ENCODE measurements at regions not wholly inside any gene's neighbourhood (a gene's known extent, or its start where the extent isn't known, plus 50 kb on each side); places are given as distances from the start of the nearest gene placed in this dataset.
"Not testable (repeated sequence)": the region's sequence is repeated elsewhere in the genome, so short reads cannot be mapped to it uniquely, and the experiment has no call there.

DNA sequence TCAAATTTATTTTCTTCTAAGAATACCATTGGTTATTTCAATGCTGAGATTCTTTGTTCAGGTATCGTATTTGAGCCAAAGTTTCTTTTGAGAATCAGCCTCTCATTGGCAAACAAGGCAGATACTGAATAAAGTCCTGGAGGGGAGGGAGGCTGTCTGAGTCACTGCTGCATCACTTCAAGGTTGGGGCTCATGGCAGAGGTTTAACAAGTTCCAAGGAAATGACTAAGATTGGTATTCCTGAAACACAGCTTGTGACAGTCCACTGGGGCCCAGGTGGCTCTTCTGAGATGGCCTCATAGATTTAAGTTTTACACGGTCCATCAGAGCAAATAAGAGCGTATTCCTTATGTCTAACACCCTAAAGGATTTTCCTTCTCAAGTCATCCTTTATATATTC, 213.8 kb upstream of the STAC start:
- no peak overlapping the region for H3K4me3 ChIP-seq
- H3K9me3 ChIP-seq (ENCODE audit: low read depth, low read length) = no peaks in the 10 kb centered on the region
- no peak for DNase-seq (ENCODE audit: low read depth, low spot score)
- H3K27ac ChIP-seq = no peak overlapping the region
- H3K36me3 ChIP-seq (ENCODE audit: insufficient read depth, low read length) = no peaks in the 10 kb centered on the region
- TF ChIP-seq POLR2AphosphoS5 (IDR thresholded peaks at IDR 0.05; ENCODE audit: borderline replicate concordance, low read depth, low read length) (no peak), EZH2 (IDR thresholded peaks at IDR 0.05) (no peak), FOXP2 (optimal IDR thresholded peaks at IDR 0.05; ENCODE audit: control extremely low read depth, extremely low read length, insufficient read depth) (no peak)
- no peak overlapping the region for H3K9ac ChIP-seq (ENCODE audit: insufficient read length)

GRCh38 chr3:36172699-36173098, 207.6 kb upstream of the STAC start:
- no peak for DNase-seq (ENCODE audit: low read depth, low spot score)
- no peaks in the 10 kb centered on the region for H3K9me3 ChIP-seq (ENCODE audit: low read depth, low read length)

DNA sequence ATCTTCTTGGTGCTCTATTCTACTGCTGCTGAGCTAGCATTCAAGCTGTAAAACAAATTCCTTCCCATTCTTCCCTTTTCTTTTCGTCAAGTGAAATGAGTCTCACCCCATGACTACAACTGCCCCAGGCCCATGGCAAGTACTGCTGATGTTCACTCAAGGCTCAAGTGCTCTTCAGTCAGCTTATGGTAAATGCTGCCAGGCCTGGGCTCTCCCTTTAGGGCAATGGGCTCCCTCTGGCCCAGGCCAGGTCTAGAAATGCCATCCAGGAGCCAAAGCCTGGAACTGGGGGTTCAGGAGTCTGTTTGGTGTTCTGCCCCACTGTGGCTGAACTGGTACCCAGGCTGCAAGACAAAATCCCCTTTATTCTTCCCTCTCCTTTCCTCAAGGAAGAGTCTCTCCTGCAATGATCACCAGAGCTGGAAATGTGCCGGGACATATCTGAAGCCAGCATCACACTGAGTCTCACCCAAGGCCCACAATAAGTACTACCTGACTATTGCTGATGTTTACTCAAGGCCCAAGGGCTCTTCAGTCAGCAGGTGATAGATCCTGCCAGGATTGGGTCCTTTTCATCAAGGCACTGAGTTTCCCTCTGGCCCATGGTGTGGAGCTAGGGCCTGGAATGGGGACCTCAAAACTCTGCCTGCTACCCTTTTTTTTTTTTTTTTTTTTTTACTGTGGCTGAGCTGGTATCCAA, 205.0 kb upstream of the STAC start:
- no peaks in the 10 kb centered on the region for H3K9me3 ChIP-seq (ENCODE audit: low read depth, low read length)
- H3K9ac ChIP-seq (ENCODE audit: insufficient read length) = no peak overlapping the region
- no peak for DNase-seq (ENCODE audit: low read depth, low spot score)
- TF ChIP-seq EZH2 (IDR thresholded peaks at IDR 0.05) (no peak), POLR2AphosphoS5 (IDR thresholded peaks at IDR 0.05; ENCODE audit: borderline replicate concordance, low read depth, low read length) (no peak), FOXP2 (optimal IDR thresholded peaks at IDR 0.05; ENCODE audit: control extremely low read depth, extremely low read length, insufficient read depth) (no peak)
- no peak overlapping the region for H3K27ac ChIP-seq
- H3K4me3 ChIP-seq = no peak overlapping the region
- no peaks in the 10 kb centered on the region for H3K36me3 ChIP-seq (ENCODE audit: insufficient read depth, low read length)

More at GRCh38 chr3:36172699-36173098, 207.6 kb upstream of the STAC start:
- Histone ChIP-seq H3K36me3 (ENCODE audit: insufficient read depth, low read length) (no peaks in the 10 kb centered on the region), H3K9ac (ENCODE audit: insufficient read length) (no peak overlapping the region), H3K27ac (no peak overlapping the region), H3K4me3 (no peak overlapping the region)
- TF ChIP-seq EZH2 (IDR thresholded peaks at IDR 0.05) (no peak), POLR2AphosphoS5 (IDR thresholded peaks at IDR 0.05; ENCODE audit: borderline replicate concordance, low read depth, low read length) (no peak), FOXP2 (optimal IDR thresholded peaks at IDR 0.05; ENCODE audit: control extremely low read depth, extremely low read length, insufficient read depth) (no peak)

- no peak for TF ChIP-seq EZH2 (IDR thresholded peaks at IDR 0.05)
- TF ChIP-seq POLR2AphosphoS5 (IDR thresholded peaks at IDR 0.05; ENCODE audit: borderline replicate concordance, low read depth, low read length) = no peak
- no peak for TF ChIP-seq FOXP2 (optimal IDR thresholded peaks at IDR 0.05; ENCODE audit: control extremely low read depth, extremely low read length, insufficient read depth)
- no peaks in the 10 kb centered on the region for H3K36me3 ChIP-seq (ENCODE audit: insufficient read depth, low read length)
Measured at GRCh38 chr3:36175916-36176461, 204.3 kb upstream of the STAC start.

DNA sequence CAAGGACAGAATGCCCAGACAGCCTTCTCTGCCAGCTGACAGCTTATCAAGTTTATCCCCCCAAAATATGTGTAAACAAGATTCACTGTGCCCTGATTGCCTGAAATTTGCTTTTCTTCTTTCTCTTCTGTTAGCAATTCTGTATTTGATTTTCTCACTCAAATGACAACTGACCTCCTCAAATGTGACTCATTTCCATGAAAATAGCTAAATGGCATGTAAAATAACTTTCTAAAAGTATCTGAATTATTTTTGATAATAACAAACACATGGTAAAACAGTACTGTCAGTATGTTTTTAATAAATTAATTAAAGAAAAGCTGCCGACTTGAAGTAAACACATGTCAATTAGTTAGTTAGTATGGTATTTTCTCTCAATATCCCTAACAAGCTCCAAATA, 202.3 kb upstream of the STAC start:
- Histone ChIP-seq H3K4me3 (no peak overlapping the region), H3K36me3 (ENCODE audit: insufficient read depth, low read length) (no peaks in the 10 kb centered on the region), H3K9ac (ENCODE audit: insufficient read length) (no peak overlapping the region), H3K9me3 (ENCODE audit: low read depth, low read length) (no peaks in the 10 kb centered on the region), H3K27ac (no peak overlapping the region)
- DNase-seq (ENCODE audit: low read depth, low spot score) = no peak
- no peak for TF ChIP-seq EZH2 (IDR thresholded peaks at IDR 0.05)
- TF ChIP-seq POLR2AphosphoS5 (IDR thresholded peaks at IDR 0.05; ENCODE audit: borderline replicate concordance, low read depth, low read length) = no peak
- TF ChIP-seq FOXP2 (optimal IDR thresholded peaks at IDR 0.05; ENCODE audit: control extremely low read depth, extremely low read length, insufficient read depth) = no peak

More at GRCh38 chr3:36175916-36176461, 204.3 kb upstream of the STAC start:
- no peak for DNase-seq (ENCODE audit: low read depth, low spot score)
- H3K27ac ChIP-seq = no peak overlapping the region
- no peak overlapping the region for H3K9ac ChIP-seq (ENCODE audit: insufficient read length)
- H3K4me3 ChIP-seq = no peak overlapping the region
- no peaks in the 10 kb centered on the region for H3K9me3 ChIP-seq (ENCODE audit: low read depth, low read length)

DNA sequence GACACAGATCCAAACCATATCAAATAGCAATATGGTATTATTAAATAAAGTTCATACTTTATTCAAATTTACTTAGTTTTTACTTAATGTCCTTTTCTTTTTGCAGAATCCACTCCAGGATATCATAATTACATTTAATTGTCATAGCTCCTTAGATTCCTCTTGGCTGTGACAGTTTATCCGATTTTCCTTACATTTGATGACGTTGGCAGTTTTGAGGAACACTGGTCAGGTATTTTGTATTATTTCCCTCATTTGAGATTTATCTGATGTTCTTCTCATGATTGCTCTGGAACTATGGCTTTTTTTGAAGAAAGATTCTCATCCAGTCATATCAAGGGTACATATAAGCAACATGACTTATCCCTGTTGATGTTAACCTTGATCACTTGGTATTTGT, 198.3 kb upstream of the STAC start:
- no peak for TF ChIP-seq POLR2AphosphoS5 (IDR thresholded peaks at IDR 0.05; ENCODE audit: borderline replicate concordance, low read depth, low read length)
- no peak for TF ChIP-seq EZH2 (IDR thresholded peaks at IDR 0.05)
- no peak for TF ChIP-seq FOXP2 (optimal IDR thresholded peaks at IDR 0.05; ENCODE audit: control extremely low read depth, extremely low read length, insufficient read depth)
- DNase-seq (ENCODE audit: low read depth, low spot score) = no peak
- H3K27ac ChIP-seq = no peak overlapping the region
- no peak overlapping the region for H3K4me3 ChIP-seq
- H3K36me3 ChIP-seq (ENCODE audit: insufficient read depth, low read length) = no peaks in the 10 kb centered on the region
- no peaks in the 10 kb centered on the region for H3K9me3 ChIP-seq (ENCODE audit: low read depth, low read length)
- no peak overlapping the region for H3K9ac ChIP-seq (ENCODE audit: insufficient read length)

GRCh38 chr3:36187197-36187596, 193.1 kb upstream of the STAC start:
- not testable (repeated sequence) for H3K4me3 ChIP-seq; H3K9ac ChIP-seq (ENCODE audit: insufficient read length); H3K9me3 ChIP-seq (ENCODE audit: low read depth, low read length); H3K27ac ChIP-seq; H3K36me3 ChIP-seq (ENCODE audit: insufficient read depth, low read length); DNase-seq (ENCODE audit: low read depth, low spot score)

GRCh38 chr3:36192901-36193300, 187.4 kb upstream of the STAC start:
- no peak overlapping the region for H3K27ac ChIP-seq
- no peaks in the 10 kb centered on the region for H3K36me3 ChIP-seq (ENCODE audit: insufficient read depth, low read length)
- no peak for DNase-seq (ENCODE audit: low read depth, low spot score)
- H3K4me3 ChIP-seq = no peak overlapping the region
- H3K9ac ChIP-seq (ENCODE audit: insufficient read length) = no peak overlapping the region
- TF ChIP-seq POLR2AphosphoS5 (IDR thresholded peaks at IDR 0.05; ENCODE audit: borderline replicate concordance, low read depth, low read length) (no peak), EZH2 (IDR thresholded peaks at IDR 0.05) (no peak), FOXP2 (optimal IDR thresholded peaks at IDR 0.05; ENCODE audit: control extremely low read depth, extremely low read length, insufficient read depth) (no peak)
- no peaks in the 10 kb centered on the region for H3K9me3 ChIP-seq (ENCODE audit: low read depth, low read length)

DNA sequence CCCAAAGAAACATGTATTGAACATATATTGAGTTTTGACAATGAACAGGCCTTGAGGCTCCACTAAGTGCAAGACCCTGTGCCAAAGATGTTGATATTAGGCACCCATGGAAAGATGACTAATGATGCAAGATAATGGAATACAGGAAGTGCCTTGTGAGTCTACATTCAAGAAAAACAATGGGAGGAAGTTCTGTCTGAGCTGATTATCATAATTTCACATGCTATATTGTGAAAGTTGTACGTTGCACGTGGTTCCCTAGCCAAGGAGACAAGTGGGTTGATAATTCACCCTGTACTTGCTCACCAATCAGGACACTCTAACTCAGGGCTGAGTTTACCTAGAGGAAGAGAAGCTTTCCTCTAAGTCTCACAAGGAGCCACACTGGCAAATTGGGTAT, 186.9 kb upstream of the STAC start:
- TF ChIP-seq POLR2AphosphoS5 (IDR thresholded peaks at IDR 0.05; ENCODE audit: borderline replicate concordance, low read depth, low read length) = no peak
- no peak for TF ChIP-seq EZH2 (IDR thresholded peaks at IDR 0.05)
- no peak for TF ChIP-seq FOXP2 (optimal IDR thresholded peaks at IDR 0.05; ENCODE audit: control extremely low read depth, extremely low read length, insufficient read depth)
- H3K9me3 ChIP-seq (ENCODE audit: low read depth, low read length) = no peaks in the 10 kb centered on the region
- no peak overlapping the region for H3K27ac ChIP-seq
- no peak for DNase-seq (ENCODE audit: low read depth, low spot score)
- H3K36me3 ChIP-seq (ENCODE audit: insufficient read depth, low read length) = no peaks in the 10 kb centered on the region
- no peak overlapping the region for H3K9ac ChIP-seq (ENCODE audit: insufficient read length)
- no peak overlapping the region for H3K4me3 ChIP-seq
